ENCODE measurements at regions not wholly inside any gene's neighbourhood (a gene's known extent, or its start where the extent isn't known, plus 50 kb on each side); places are given as distances from the start of the nearest gene placed in this dataset.

DNA sequence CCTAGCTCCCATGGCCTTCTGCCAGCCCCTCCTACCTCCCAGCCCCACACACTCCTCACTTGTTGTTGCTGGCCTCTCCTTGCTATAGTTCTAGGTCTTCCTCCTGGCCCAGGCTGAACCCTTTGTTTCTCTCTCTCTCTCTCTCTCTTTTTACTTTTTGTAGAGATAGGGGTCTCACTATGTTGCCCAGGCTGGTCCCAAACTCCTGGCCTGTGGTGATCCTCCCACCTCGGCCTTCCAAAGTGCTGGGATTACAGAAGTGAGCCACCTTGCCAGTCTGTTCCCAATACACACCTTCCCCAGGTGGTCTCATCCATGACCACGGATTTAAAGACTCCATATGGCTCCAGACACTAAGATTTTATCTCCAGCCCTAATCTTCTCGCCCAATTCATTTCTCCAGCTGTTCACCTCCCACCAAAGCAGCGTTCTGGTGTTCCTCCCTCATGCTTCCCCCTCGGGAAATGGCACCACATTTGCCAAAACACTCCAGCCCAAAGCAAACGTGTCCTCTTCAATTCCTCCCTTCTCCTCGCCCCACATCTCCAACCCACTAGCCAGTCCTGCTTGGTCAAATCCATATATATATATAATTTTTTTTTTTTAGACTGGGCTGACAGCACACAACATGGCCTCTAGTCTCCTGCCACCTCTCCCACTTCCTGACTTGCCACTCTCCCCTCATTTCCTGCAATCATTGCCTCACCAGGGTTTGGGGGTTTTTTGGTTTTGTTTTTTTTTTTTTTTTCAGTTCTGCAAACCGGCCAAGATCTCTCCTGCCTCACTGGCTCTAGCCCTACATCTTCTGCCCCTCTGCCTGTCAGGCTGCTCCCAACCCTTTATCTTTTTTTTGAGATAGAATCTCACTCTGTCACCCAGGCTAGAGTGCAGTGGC, 104.4 kb downstream of the NCR2 start:
- Mint-ChIP-seq H3K4me1 (ENCODE audit: low read depth) (peaks cover 44% of the 10 kb centered on the region), H3K9me3 (no peaks in the 10 kb centered on the region), H3K36me3 (ENCODE audit: insufficient read depth) (no peaks in the 10 kb centered on the region), H3K4me3 (peak overlapping the region; percentile 48), H3K27me3 (ENCODE audit: low read depth) (peaks cover 16% of the 10 kb centered on the region)
- ATAC-seq (peak in 1 of 2 donors; percentile 58), DNase-seq (no peak)

DNA sequence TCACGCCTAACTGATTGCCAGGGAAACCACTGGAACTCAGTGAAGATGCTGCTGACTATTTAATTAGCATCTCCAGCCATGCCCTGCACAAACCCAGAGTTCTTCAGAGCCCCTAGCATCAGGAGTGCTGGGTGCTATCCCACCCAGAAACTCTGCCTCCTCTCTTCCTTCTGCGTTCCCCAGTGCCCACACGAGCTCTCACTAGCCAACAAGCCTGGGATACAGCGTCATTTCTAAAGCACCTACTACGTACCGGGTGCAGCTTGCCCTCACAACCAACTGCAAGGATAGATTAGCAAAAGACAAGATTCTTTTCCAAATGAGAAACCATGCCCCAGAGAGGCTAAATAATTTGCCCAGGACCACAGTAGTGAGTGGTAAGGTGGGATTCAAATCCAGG, 105.2 kb upstream of the FOXP4 start:
- peaks cover 16% of the 10 kb centered on the region for H3K27me3 Mint-ChIP-seq (ENCODE audit: low read depth)
- no peaks in the 10 kb centered on the region for H3K9me3 Mint-ChIP-seq
- H3K4me3 Mint-ChIP-seq: no peak overlapping the region
- DNase-seq (no peak), ATAC-seq (no peak)
- no peaks in the 10 kb centered on the region for H3K36me3 Mint-ChIP-seq (ENCODE audit: insufficient read depth)
- H3K4me1 Mint-ChIP-seq (ENCODE audit: low read depth): peaks cover 44% of the 10 kb centered on the region

- peaks cover 16% of the 10 kb centered on the region for H3K27me3 Mint-ChIP-seq (ENCODE audit: low read depth)
- H3K36me3 Mint-ChIP-seq (ENCODE audit: insufficient read depth): no peaks in the 10 kb centered on the region
- DNase-seq: no peak
- peaks cover 44% of the 10 kb centered on the region for H3K4me1 Mint-ChIP-seq (ENCODE audit: low read depth)
- no peaks in the 10 kb centered on the region for H3K9me3 Mint-ChIP-seq
- no peak for ATAC-seq
- H3K4me3 Mint-ChIP-seq: peak overlapping the region; percentile 26
These were observed 104.4 kb upstream of the FOXP4 start for GRCh38 chr6:41441598-41442351.

DNA sequence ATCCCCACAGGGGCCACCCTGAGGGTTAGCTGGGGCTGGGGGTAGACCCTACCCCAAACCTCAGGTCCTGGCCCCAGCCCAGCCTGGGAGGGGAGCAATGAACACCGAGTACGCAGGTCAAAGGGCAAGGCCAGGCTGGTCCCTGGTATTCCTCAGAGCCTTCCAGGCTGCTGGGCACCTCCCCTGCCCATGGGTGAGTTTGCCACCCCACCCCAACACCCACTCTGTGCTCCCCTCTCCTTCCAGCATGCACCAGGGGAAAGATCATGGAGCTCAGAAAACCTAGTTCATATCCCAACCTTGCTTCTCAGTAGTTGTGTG, 103.9 kb upstream of the FOXP4 start:
- Mint-ChIP-seq H3K4me1 (ENCODE audit: low read depth) (peaks cover 44% of the 10 kb centered on the region), H3K36me3 (ENCODE audit: insufficient read depth) (no peaks in the 10 kb centered on the region), H3K4me3 (no peak overlapping the region), H3K27me3 (ENCODE audit: low read depth) (peaks cover 16% of the 10 kb centered on the region), H3K9me3 (no peaks in the 10 kb centered on the region)
- DNase-seq (no peak), ATAC-seq (no peak)

DNA sequence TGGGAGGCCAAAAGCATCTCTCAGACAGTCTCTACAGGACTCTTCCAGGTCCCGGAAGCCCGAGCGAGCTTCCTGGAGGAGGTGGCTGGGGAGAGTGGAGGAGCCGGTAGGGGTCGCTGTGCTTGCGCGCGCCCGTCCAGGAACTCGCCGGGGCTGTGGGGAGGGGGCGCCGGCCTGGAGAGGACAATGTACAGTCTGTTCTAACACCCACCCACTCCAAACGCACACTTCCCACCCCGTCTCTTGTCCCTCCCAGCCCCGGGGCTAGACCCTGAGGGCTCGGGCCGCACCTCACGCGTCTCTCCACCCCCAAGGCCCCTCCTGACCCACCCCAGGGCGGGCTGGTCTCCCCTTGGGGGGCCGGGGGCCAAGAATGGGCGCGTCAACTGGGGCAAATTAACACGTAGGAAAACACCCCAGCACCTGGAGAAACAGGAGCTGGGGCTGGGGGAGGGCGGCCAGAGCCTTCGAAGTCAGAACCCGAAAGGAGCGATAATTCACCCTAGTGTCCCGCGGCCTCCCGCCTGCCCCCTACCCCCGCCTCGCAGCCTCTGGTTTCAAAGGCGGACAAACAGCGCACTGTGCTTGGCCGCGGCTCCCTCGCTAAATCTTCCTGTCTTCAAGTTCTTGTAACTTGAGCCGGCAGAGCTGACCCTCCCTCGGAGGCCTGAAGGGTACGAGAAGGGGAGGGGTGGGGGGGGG, 103.2 kb upstream of the FOXP4 start:
- Mint-ChIP-seq H3K4me3 (no peak overlapping the region), H3K27me3 (ENCODE audit: low read depth) (peaks cover 16% of the 10 kb centered on the region), H3K36me3 (ENCODE audit: insufficient read depth) (no peaks in the 10 kb centered on the region), H3K9me3 (no peaks in the 10 kb centered on the region), H3K4me1 (ENCODE audit: low read depth) (peaks cover 44% of the 10 kb centered on the region)
- DNase-seq (no peak), ATAC-seq (no peak)

GRCh38 chr6:41443616-41444525, 102.3 kb upstream of the FOXP4 start:
- no peak for DNase-seq
- no peak for ATAC-seq
- Mint-ChIP-seq H3K9me3 (no peaks in the 10 kb centered on the region), H3K27me3 (ENCODE audit: low read depth) (peaks cover 16% of the 10 kb centered on the region), H3K36me3 (ENCODE audit: insufficient read depth) (no peaks in the 10 kb centered on the region), H3K4me3 (no peak overlapping the region), H3K4me1 (ENCODE audit: low read depth) (peaks cover 41% of the 10 kb centered on the region)

DNA sequence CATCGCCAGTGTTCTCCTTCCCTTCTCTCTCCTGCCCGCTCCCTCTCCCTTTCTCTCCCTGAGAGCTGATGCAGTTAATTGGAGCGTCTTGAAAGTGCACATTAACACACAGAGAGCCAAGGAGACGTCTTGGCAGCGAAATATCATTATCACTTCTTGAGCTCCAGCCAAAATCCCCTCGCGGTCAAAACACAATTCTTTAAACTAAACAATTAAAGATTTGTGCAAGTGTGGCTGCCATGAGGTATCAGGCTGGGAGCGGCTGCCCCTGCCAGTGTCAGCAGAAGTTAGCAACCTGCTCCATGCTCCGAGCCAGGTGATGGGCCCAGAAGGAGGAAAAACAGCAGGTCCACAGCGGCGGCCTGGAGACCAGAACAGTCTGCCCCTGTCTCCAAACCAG, 100.9 kb upstream of the FOXP4 start:
- H3K36me3 Mint-ChIP-seq (ENCODE audit: insufficient read depth): no peaks in the 10 kb centered on the region
- H3K27me3 Mint-ChIP-seq (ENCODE audit: low read depth): peaks cover 16% of the 10 kb centered on the region
- H3K9me3 Mint-ChIP-seq: no peaks in the 10 kb centered on the region
- H3K4me3 Mint-ChIP-seq: no peak overlapping the region
- ATAC-seq: no peak
- DNase-seq: no peak
- peaks cover 31% of the 10 kb centered on the region for H3K4me1 Mint-ChIP-seq (ENCODE audit: low read depth)

DNA sequence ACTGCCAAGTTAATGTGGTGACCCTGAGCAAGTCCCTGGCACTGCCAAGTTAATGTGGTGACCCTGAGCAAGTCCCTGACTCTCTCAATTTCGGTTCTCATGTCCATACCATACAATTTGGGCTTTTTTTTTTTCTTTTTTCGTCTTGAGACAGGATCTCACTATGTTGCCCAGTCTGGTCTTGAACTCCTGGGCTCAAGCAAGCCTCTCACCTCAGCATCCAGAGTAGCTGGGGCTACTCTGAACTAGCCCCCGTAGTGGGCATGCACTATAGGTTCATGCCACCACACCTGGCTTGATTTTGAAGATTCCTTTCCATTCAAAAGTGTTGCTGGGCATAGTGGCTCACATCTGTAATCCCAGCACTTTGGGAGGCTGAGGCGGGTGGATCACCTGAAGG, 100.0 kb upstream of the FOXP4 start:
- no peak for ATAC-seq
- Mint-ChIP-seq H3K9me3 (no peaks in the 10 kb centered on the region), H3K4me1 (ENCODE audit: low read depth) (peaks cover 22% of the 10 kb centered on the region), H3K4me3 (no peak overlapping the region), H3K36me3 (ENCODE audit: insufficient read depth) (no peaks in the 10 kb centered on the region), H3K27me3 (ENCODE audit: low read depth) (peaks cover 11% of the 10 kb centered on the region)
- DNase-seq: no peak

- Mint-ChIP-seq H3K4me1 (ENCODE audit: low read depth) (peaks cover 13% of the 10 kb centered on the region), H3K4me3 (no peak overlapping the region), H3K27me3 (ENCODE audit: low read depth) (peaks cover 10% of the 10 kb centered on the region), H3K36me3 (ENCODE audit: insufficient read depth) (no peaks in the 10 kb centered on the region), H3K9me3 (no peaks in the 10 kb centered on the region)
- no peak for ATAC-seq
- DNase-seq: no peak
These were observed 99.2 kb upstream of the FOXP4 start for GRCh38 chr6:41446907-41447545.

- no peaks in the 10 kb centered on the region for H3K36me3 Mint-ChIP-seq (ENCODE audit: insufficient read depth)
- H3K4me3 Mint-ChIP-seq: no peak overlapping the region
- ATAC-seq (no peak), DNase-seq (no peak)
- peaks cover 9% of the 10 kb centered on the region for H3K27me3 Mint-ChIP-seq (ENCODE audit: low read depth)
- no peaks in the 10 kb centered on the region for H3K9me3 Mint-ChIP-seq
- peaks cover 6% of the 10 kb centered on the region for H3K4me1 Mint-ChIP-seq (ENCODE audit: low read depth)
These were observed 97.9 kb upstream of the FOXP4 start for GRCh38 chr6:41448256-41448655.

GRCh38 chr6:41449399-41450245, 96.6 kb upstream of the FOXP4 start:
- H3K27me3 Mint-ChIP-seq (ENCODE audit: low read depth): peaks cover 1% of the 10 kb centered on the region

GRCh38 chr6:41450581-41450980, 95.6 kb upstream of the FOXP4 start:
- DNase-seq: no peak
- Mint-ChIP-seq H3K9me3 (no peaks in the 10 kb centered on the region), H3K27me3 (ENCODE audit: low read depth) (peaks cover 1% of the 10 kb centered on the region), H3K4me1 (ENCODE audit: low read depth) (peaks cover 3% of the 10 kb centered on the region), H3K36me3 (ENCODE audit: insufficient read depth) (no peaks in the 10 kb centered on the region), H3K4me3 (no peak overlapping the region)
- ATAC-seq: no peak

More at GRCh38 chr6:41449399-41450245, 96.6 kb upstream of the FOXP4 start:
- Mint-ChIP-seq H3K9me3 (no peaks in the 10 kb centered on the region), H3K4me3 (no peak overlapping the region), H3K36me3 (ENCODE audit: insufficient read depth) (no peaks in the 10 kb centered on the region), H3K4me1 (ENCODE audit: low read depth) (peaks cover 3% of the 10 kb centered on the region)
- DNase-seq (no peak), ATAC-seq (no peak)

- no peak overlapping the region for H3K4me3 Mint-ChIP-seq
- DNase-seq: no peak
- H3K9me3 Mint-ChIP-seq: no peaks in the 10 kb centered on the region
- H3K4me1 Mint-ChIP-seq (ENCODE audit: low read depth): peaks cover 3% of the 10 kb centered on the region
- peaks cover 1% of the 10 kb centered on the region for H3K27me3 Mint-ChIP-seq (ENCODE audit: low read depth)
- H3K36me3 Mint-ChIP-seq (ENCODE audit: insufficient read depth): no peaks in the 10 kb centered on the region
- no peak for ATAC-seq
These were observed 95.1 kb upstream of the FOXP4 start for GRCh38 chr6:41451039-41451438.
